IPS DF 4.7 (cell line): ENCODE measurements at regions not wholly inside any gene's neighbourhood (a gene's known extent, or its start where the extent isn't known, plus 50 kb on each side); places are given as distances from the start of the nearest gene placed in this dataset.

Experiments
- DNase-seq: peaks from one replicate; pipeline ENCODE4 v3.0.0-alpha.2; 2013; ENCODE audit warnings: low spot score; ENCODE audit errors: extremely low read depth

DNA sequence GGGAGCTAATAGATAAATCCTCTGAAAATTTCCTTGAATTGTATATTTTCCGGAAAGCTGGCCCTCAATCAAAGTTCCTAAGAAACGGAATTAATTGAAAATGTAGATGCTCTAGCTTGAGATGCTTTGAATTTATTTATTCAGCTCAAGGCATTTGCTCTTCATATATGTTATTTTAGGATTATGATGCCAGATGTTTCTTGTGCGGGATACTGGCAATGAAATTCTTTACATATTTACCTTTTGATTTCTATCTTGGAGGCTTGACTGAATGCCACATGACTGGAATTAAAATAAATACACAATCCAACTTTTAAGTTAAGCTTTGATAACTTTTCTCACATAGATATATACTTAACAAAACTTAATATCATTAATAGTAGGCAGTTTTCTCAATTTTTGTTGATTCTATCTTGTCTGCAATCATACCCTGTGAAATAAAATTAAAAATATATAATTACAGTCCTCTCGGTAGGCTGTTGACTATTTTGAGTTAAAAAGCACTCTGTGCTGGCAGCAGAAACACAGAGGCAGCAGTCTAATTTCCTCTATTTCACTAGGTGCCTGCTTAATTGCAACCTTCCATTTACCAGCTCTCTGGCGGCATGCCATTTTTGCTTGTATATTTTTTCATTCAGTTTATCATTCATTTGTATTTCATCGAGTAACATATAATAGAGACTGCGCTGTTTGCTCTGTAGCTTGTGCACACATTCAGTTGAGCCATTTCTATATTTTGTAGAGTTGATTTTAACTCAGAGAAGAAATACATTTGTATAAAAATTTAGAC lies 991.5 kb downstream of the ADGRL3 start:
- no peak for DNase-seq

DNA sequence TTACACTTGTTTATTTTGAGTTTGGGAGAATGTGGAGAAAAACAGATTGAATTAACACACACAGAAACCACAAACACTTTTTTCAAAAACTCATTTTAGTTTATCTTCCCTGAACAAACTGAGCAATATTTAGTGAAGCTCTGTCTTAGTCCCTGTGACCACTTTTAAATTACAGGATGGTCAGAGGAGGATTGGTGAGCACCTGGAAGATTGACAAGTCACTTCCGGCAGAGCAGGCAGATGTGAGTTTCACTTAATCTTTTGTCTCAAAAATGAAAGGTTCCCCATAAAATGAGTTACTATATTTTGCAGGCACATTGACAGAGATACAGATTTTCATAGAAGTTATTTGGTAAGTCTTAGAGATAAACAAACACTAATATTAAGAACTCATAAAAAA lies 970.1 kb downstream of the ADGRL3 start:
- no peak for DNase-seq

DNA sequence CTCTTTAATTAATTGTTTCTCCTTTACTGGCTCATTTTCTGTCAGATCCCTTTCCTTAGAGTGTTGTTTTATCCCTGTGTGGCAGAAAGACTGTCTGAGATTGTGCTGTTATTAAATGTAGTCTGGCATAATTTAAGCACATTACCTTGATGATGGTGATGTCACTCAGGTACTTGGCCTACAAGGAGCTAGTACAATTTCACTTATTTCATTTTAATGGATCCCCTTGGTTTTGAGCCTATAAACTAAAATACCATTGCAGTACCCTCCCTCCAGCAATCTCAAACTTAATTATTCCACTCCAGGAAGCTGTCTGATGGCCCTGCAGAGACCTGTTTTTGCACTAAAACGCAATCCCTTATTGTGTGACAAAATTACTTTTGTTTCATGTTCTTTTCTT lies 968.6 kb downstream of the ADGRL3 start:
- no peak for DNase-seq

DNA sequence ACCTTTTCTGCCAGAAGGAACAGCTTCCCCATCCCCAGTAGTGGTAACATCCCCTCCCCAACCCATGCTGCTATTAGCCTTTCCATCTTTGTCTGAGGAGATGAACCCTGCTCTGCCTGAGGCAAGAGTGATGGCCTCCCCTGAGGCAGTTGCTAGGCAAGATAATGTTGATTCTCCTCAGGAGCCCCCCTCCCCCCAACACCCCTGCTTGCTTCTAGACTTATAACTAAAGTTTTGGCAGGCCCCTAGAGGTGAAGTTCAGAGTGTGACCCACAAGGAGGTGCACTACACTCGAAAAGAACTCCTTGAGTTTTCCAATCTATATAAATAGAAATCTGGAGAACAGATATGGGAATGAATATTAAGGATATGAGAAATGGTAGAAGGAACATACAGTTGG lies 962.5 kb downstream of the ADGRL3 start:
- no peak for DNase-seq

DNA sequence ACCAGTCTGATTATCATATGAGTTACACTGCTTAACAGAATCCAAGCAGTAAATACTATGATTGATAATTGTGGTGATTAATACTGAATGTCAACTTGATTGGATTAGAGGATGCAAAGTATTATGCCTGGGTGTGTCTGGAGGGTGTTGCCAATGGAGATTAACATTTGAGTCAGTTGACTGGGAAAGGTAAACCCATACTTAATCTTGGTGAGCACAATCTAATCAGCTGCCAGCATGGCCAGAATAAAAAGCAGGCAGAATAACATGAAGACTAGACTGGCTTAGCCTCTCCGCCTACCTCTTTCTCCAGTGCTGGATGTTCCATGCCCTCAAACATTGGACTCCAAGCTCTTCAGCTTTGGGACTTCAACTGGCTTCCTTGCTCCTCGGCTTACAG lies 961.3 kb downstream of the ADGRL3 start:
- DNase-seq = no peak

DNA sequence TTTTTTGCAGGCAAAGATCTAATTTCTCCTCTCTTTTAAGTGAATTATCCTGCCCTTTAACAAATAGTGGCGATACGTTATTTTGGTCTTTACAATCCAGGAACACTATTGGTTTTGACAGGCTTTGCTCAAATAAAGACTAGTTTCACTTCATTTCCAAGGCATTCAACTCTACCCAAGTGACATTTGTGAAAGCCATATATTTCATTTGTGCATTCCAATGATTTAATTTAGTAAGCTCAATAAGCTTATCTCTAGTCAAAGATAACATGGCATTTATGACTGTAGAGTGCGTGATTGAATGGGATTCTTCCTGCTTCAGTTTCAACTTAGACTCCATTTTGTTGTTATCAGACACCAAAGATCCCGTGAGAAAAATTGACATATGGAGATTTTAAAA lies 959.8 kb downstream of the ADGRL3 start:
- no peak for DNase-seq

DNA sequence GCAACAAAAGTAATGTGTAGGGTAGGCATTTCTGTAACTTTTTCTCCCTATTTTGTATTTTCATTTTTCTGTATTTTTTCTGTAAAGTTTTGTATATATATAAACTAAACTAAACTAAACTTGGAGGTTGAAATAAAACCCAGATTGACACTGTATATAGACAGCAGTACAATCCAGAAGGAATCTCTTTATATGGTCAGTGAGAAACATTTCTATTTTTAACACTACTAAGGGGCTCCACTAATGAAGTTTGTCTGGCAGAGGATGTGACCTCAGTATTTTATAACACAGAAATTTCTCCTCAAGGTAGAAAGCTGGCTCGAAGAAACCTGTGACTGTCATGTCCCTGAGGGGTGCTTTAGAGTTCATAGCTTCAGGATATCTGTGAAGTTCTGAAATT lies 959.2 kb downstream of the ADGRL3 start:
- no peak for DNase-seq

DNA sequence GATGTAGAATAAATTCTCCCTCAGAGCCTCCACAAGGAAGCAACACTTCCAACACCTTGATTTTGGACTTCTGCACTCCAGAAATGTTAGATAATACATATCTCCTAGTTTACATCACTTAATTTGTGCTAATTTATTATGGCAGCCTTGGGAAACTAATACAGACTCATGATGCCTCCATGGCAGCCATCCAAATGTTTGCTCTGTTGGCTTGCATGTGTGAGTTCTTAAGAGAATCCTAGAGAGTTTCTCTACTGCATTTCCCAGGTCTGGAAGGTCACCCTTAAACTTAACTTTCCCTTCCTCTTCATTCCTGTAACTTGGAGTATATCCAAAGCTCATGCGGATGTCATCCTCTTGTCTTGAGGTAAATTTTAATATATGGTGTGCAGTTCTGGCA lies 956.1 kb downstream of the ADGRL3 start:
- DNase-seq = no peak

DNA sequence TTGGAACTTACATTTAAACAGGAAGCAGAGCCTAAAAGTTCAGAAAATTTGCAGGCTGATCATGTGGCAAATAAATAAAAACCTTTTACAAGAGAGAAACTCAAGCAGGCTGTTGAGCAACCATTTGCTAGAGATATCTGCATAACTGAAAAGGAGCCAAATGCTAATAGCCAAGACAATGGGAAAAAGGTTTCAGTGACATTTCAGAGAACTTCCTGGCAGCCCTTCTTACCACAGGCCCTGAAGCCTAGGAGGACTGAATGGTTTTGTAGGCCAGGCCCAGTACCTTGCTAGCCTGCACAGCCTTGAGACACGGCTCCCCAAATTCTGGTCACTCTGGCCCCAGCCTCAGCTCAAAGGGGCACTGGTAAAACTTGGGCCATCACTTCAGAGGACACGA lies 945.1 kb downstream of the ADGRL3 start:
- DNase-seq = no peak

DNA sequence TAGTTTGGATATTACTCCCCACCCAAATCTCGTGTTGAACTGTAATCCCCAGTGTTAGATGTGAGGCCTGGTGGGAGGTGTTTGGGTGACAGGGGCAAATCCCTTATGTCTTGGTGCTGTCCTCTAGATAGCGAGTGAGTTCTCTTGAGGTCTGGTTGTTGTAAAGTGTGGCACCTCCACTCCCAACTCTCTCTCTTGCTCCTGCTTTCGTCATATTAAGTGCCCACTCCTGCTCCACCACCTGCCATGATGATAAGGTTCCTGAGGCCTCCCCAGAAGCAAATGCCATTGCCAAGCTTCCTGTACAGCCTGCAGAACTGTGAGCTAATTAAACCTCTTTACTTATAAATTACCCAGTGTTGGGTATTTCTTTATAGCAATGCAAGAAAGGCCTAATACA lies 944.3 kb downstream of the ADGRL3 start:
- no peak for DNase-seq

DNA sequence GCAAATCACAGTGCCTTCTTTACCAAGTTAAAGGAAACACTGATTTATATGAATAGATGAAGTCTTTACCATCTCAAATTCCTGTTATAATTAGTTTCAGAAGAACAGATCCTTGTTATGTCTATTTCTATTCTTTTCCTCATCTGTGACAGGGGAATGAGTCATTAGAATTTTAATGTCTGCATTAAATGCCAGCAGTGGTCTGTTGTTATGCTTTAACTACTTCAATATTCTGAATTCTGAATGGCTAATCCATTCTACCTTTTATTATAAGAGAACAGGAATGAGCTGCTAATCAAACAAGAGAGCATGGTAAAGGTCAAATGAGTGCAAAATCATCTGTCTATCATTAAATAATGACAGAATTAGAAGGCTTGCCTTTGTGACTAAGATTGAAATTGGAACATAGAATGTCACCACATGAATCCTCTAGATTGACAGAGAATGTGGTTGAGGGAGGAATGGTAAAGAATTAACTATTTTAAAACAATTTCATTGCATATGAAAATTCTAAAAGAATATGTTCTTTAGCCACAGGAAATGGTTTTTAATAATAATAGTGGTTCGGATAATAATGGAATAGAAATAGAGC lies 935.5 kb downstream of the ADGRL3 start:
- DNase-seq = no peak

DNA sequence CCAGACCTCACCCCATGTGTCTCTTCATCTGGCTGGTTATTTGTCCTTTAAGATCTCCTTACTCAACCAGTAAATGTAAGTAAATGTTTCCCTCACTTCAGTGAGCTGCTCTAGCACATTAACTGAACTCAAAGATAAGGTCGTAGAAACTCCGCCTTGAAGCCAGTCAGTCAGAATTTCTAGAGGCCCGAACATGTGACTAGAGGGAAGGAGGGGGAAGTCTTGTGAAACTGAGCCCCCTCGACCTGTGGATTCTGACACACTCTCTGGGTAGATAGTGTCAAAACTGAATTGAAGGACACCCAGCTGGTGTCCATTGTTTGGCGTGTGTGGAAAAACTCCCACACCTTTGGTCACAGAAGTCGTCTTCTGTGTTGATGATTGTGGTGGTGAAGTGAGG lies 933.9 kb downstream of the ADGRL3 start:
- no peak for DNase-seq

DNA sequence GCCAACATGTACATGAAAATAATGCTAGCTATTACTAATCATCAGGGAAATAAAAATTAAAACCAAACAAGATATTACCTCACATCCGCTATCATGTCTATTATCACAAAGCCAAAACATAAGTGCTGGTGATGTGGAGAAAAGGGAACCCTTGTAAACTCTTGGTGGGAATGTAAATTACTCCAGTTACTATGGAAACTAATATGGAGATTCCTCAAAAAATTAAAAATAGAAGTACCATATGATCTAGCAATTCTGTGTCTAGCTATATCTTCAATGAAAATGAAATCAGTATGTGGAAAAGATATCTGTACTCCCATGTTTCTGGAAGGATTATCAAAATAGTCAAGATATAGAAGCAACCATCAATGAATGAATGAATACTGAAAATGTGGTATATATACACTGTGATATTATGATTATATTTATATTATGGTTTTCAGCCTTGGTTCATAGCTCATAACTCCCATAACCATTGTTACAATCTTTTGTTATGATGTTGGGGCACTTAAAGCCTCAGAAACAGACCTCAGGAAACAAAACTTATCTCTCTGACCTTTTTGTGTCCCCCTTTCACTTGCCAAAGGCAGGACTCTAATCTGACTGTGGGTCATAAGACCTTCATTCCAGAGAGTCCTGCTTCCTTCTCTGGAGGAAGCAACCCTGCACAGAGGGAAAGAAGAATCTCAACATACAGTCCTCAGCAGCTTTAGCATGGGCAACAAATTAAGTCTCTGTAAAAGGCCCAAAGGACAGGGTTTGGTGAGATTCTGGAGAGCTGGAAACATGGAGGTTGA lies 933.2 kb downstream of the ADGRL3 start:
- DNase-seq = no peak

DNA sequence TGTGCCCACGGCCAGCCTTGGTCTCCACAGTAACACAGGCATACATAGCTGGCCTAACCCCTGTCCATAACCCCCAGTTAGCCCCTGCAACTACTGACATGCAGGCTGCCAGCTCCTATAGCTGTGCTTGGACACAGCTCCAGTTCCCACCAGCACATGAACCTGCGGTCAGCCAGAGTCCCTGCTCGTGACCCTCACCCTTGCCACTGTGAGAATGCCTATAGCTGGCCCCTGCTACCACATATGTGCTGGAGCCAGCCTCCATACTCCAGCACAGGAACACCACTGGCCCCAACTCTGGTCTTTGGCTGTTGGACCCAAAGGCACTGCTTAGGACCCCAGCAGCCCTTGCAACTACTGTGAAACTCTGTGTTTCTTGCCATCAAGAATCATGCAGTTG lies 930.9 kb downstream of the ADGRL3 start:
- DNase-seq = no peak

DNA sequence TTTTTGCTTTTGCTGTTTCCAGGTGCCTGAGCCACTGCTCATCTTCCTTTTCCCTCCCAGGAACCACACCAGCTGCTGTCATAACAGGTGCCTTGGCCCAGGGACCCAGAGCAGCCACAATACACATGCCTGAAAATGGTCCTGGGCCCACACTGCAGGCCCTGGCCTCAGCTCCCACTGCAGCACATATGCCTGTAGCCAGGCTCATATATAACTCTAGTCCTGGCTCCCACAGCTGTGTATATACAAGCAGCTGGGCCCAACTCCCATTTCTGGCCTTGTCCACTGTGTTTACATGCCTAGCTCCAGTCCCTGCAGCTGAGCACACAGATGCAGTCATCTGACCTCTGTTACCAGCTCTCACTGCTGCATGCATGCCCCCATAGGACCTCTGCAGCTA lies 930.5 kb downstream of the ADGRL3 start:
- DNase-seq = no peak

DNA sequence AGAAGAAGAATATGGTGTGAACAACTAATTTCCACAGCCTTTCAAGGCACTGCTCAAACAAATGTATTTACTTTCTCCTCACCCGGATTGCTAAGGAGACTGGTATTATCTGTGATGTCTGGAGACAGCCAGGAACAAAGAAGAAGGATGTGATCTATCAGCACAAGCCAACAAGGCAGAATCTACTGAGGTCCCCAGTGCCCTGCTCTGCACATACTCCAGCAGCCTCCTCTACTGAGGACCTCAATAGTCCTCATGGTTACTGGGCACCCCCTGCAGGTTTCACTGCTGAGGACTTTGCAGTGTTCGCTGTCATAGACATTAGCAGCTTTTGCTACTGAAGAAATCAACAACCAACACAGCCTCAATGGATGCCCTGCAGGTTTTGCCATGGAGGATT lies 930.1 kb downstream of the ADGRL3 start:
- no peak for DNase-seq
